AG08395 (cell line): ENCODE measurements at regions not wholly inside any gene's neighbourhood (a gene's known extent, or its start where the extent isn't known, plus 50 kb on each side); places are given as distances from the start of the nearest gene placed in this dataset.

Experiments
- DNase-seq: peaks from one replicate; pipeline ENCODE4 v3.0.0; 2012; ENCODE audit warnings: mixed read lengths, low spot score

GRCh38 chr6:88558981-88559380 is 392.8 kb upstream of the CNR1 start:
- no peak for DNase-seq

GRCh38 chr6:88556663-88557062 is 390.5 kb upstream of the CNR1 start:
- no peak for DNase-seq

GRCh38 chr6:88548891-88549505 is 382.9 kb upstream of the CNR1 start:
- no peak for DNase-seq

GRCh38 chr6:88547768-88548167 is 381.6 kb upstream of the CNR1 start:
- DNase-seq: no peak

GRCh38 chr6:88545991-88546390 is 379.8 kb upstream of the CNR1 start:
- no peak for DNase-seq

- DNase-seq: no peak
These were observed 379.0 kb upstream of the CNR1 start for GRCh38 chr6:88544986-88545612.

- no peak for DNase-seq
These were observed 373.2 kb upstream of the CNR1 start for GRCh38 chr6:88539295-88539764.

- DNase-seq: no peak
These were observed 372.7 kb upstream of the CNR1 start for GRCh38 chr6:88538840-88539239.

GRCh38 chr6:88538130-88538706 is 372.1 kb upstream of the CNR1 start:
- no peak for DNase-seq

- DNase-seq: no peak
These were observed 370.0 kb upstream of the CNR1 start for GRCh38 chr6:88536071-88536625.

- DNase-seq: no peak
These were observed 369.2 kb upstream of the CNR1 start for GRCh38 chr6:88535306-88535705.

GRCh38 chr6:88532241-88532860 is 366.2 kb upstream of the CNR1 start:
- no peak for DNase-seq

- no peak for DNase-seq
These were observed 363.6 kb upstream of the CNR1 start for GRCh38 chr6:88529726-88530125.

- no peak for DNase-seq
These were observed 354.3 kb upstream of the CNR1 start for GRCh38 chr6:88520445-88520844.

GRCh38 chr6:88520017-88520338 is 353.8 kb upstream of the CNR1 start:
- DNase-seq: no peak

- no peak for DNase-seq
These were observed 353.3 kb upstream of the CNR1 start for GRCh38 chr6:88519301-88520016.

GRCh38 chr6:88517737-88518136 is 351.6 kb upstream of the CNR1 start:
- no peak for DNase-seq

GRCh38 chr6:88513920-88514319 is 347.8 kb upstream of the CNR1 start:
- DNase-seq: no peak

- DNase-seq: no peak
These were observed 347.3 kb upstream of the CNR1 start for GRCh38 chr6:88513471-88513870.

- no peak for DNase-seq
These were observed 346.8 kb upstream of the CNR1 start for GRCh38 chr6:88512951-88513350.

GRCh38 chr6:88502391-88502790 is 336.2 kb upstream of the CNR1 start:
- no peak for DNase-seq
